ELR (cell line): ENCODE measurements at regions not wholly inside any gene's neighbourhood (a gene's known extent, or its start where the extent isn't known, plus 50 kb on each side); places are given as distances from the start of the nearest gene placed in this dataset.
"Not testable (repeated sequence)": the region's sequence is repeated elsewhere in the genome, so short reads cannot be mapped to it uniquely, and the experiment has no call there.

ENCODE experiments used
- DNase-seq: peaks from one replicate; pipeline ENCODE4 v3.0.0-alpha.2; 2015; ENCODE audit warnings: low read depth

- no peak for DNase-seq
These were observed 1071.7 kb upstream of the POT1 start for GRCh38 chr7:126001349-126001748.

- no peak for DNase-seq
These were observed 1055.2 kb upstream of the POT1 start for GRCh38 chr7:125984795-125985194.

- DNase-seq = no peak
These were observed 1042.0 kb upstream of the POT1 start for GRCh38 chr7:125971656-125972055.

- no peak for DNase-seq
These were observed 1036.8 kb upstream of the POT1 start for GRCh38 chr7:125966278-125967048.

- no peak for DNase-seq
These were observed 1005.3 kb upstream of the POT1 start for GRCh38 chr7:125934955-125935354.

- DNase-seq = no peak
These were observed 1004.9 kb upstream of the POT1 start for GRCh38 chr7:125934539-125934938.

- no peak for DNase-seq
These were observed 1001.2 kb upstream of the POT1 start for GRCh38 chr7:125930848-125931247.

- DNase-seq = no peak
These were observed 997.9 kb upstream of the POT1 start for GRCh38 chr7:125927556-125927955.

- DNase-seq = peak; percentile 12
These were observed 997.0 kb upstream of the POT1 start for GRCh38 chr7:125926621-125927020.

- DNase-seq = no peak
These were observed 994.4 kb upstream of the POT1 start for GRCh38 chr7:125924037-125924436.

- DNase-seq = not testable (repeated sequence)
These were observed 985.8 kb upstream of the POT1 start for GRCh38 chr7:125915381-125915948.

GRCh38 chr7:125908711-125909110, 979.1 kb upstream of the POT1 start:
- DNase-seq = peak; percentile 3

GRCh38 chr7:125899577-125899976, 970.0 kb upstream of the POT1 start:
- DNase-seq = no peak

GRCh38 chr7:125892434-125892833, 962.8 kb upstream of the POT1 start:
- DNase-seq = no peak

- DNase-seq = peak; percentile 6
These were observed 949.4 kb upstream of the POT1 start for GRCh38 chr7:125878988-125879387.

- DNase-seq = no peak
These were observed 948.8 kb upstream of the POT1 start for GRCh38 chr7:125878235-125878956.

- DNase-seq = peak; percentile 16
These were observed 947.6 kb upstream of the POT1 start for GRCh38 chr7:125877246-125877645.

- DNase-seq = peak; percentile 8
These were observed 946.8 kb upstream of the POT1 start for GRCh38 chr7:125876431-125876830.

- no peak for DNase-seq
These were observed 941.8 kb upstream of the POT1 start for GRCh38 chr7:125871431-125871830.

GRCh38 chr7:125857606-125858005, 928.0 kb upstream of the POT1 start:
- DNase-seq = peak; percentile 47

GRCh38 chr7:125848157-125848556, 918.5 kb upstream of the POT1 start:
- DNase-seq = no peak

- no peak for DNase-seq
These were observed 918.1 kb upstream of the POT1 start for GRCh38 chr7:125847692-125848091.

- DNase-seq = no peak
These were observed 917.4 kb upstream of the POT1 start for GRCh38 chr7:125847055-125847454.
